HG03066 (cell line): ENCODE measurements at regions not wholly inside any gene's neighbourhood (a gene's known extent, or its start where the extent isn't known, plus 50 kb on each side); places are given as distances from the start of the nearest gene placed in this dataset.

Experiments
- ATAC-seq: cut with Tn5 transposase; IDR thresholded peaks from one replicate; pipeline ENCODE4 v1.9.1; 2021; ENCODE audit warnings: low read depth; ENCODE audit not compliant: unreplicated experiment

GRCh38 chr11:42025121-42025803, 565.8 kb upstream of the LRRC4C start:
- no peak for ATAC-seq

- ATAC-seq = no peak
Measured at GRCh38 chr11:42034826-42035225, 575.4 kb upstream of the LRRC4C start.

GRCh38 chr11:42036201-42036600, 576.7 kb upstream of the LRRC4C start:
- ATAC-seq = no peak

- ATAC-seq = no peak
Measured at GRCh38 chr11:42043312-42043711, 583.9 kb upstream of the LRRC4C start.

GRCh38 chr11:42047637-42048555, 588.4 kb upstream of the LRRC4C start:
- no peak for ATAC-seq

GRCh38 chr11:42049186-42049585, 589.7 kb upstream of the LRRC4C start:
- ATAC-seq = no peak

GRCh38 chr11:42049650-42050049, 590.2 kb upstream of the LRRC4C start:
- no peak for ATAC-seq

- ATAC-seq = no peak
Measured at GRCh38 chr11:42054351-42054900, 595.0 kb upstream of the LRRC4C start.

GRCh38 chr11:42055606-42056005, 596.2 kb upstream of the LRRC4C start:
- ATAC-seq = no peak

GRCh38 chr11:42058794-42059193, 599.3 kb upstream of the LRRC4C start:
- ATAC-seq = no peak

- no peak for ATAC-seq
Measured at GRCh38 chr11:42065199-42065598, 605.7 kb upstream of the LRRC4C start.

- no peak for ATAC-seq
Measured at GRCh38 chr11:42066113-42066512, 606.7 kb upstream of the LRRC4C start.

GRCh38 chr11:42074306-42074705, 614.9 kb upstream of the LRRC4C start:
- ATAC-seq = no peak

GRCh38 chr11:42075180-42075579, 615.7 kb upstream of the LRRC4C start:
- no peak for ATAC-seq

- no peak for ATAC-seq
Measured at GRCh38 chr11:42077794-42078193, 618.3 kb upstream of the LRRC4C start.

- no peak for ATAC-seq
Measured at GRCh38 chr11:42085736-42086135, 626.3 kb upstream of the LRRC4C start.

GRCh38 chr11:42093541-42093940, 634.1 kb upstream of the LRRC4C start:
- no peak for ATAC-seq

GRCh38 chr11:42098075-42098474, 638.6 kb upstream of the LRRC4C start:
- no peak for ATAC-seq

- no peak for ATAC-seq
Measured at GRCh38 chr11:42112866-42113265, 653.4 kb upstream of the LRRC4C start.

GRCh38 chr11:42114927-42115326, 655.5 kb upstream of the LRRC4C start:
- no peak for ATAC-seq

GRCh38 chr11:42138454-42138853, 679.0 kb upstream of the LRRC4C start:
- no peak for ATAC-seq

- no peak for ATAC-seq
Measured at GRCh38 chr11:42145311-42145710, 685.9 kb upstream of the LRRC4C start.
